Retina (tissue), 1 donor: ENCODE measurements at regions not wholly inside any gene's neighbourhood (a gene's known extent, or its start where the extent isn't known, plus 50 kb on each side); places are given as distances from the start of the nearest gene placed in this dataset.

Experiments
- DNase-seq: peaks from one replicate; pipeline ENCODE4 v3.0.0-alpha.2; 2016

DNA sequence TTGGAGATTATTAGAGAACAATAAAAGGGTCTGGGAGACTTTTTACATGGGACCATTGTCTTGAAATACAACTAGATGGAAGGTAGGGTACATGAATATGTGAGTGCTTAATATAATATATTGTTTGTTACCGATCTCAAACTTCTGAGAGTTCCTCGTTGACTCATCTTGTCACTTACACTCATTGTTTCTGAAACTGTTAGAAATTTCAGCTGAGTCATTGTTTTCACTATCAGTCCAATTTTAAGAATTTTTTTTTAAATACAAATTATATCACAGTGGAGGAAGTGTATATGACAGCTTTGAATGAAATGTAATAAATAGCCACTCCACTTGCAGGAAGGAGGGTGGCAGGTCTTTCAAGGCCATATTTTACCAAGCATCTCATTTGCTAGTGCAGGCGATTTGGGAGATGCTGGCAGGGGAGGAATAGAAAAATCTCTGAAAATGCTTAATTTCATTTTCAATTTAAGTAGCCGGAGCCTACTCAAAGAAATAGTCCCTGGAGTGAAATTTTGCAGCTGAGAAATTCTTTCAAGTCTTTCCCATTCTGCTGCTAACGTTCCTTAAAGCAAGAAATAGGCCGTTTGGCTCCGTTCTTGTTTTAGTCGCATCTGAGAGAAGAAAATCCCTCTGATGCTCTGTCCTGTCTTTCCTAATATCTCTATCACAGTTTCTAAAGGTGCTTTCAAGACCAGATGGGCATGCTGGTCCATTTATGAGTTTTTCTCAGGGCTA, 1404.2 kb upstream of the CELF2 start:
- DNase-seq, result no peak

DNA sequence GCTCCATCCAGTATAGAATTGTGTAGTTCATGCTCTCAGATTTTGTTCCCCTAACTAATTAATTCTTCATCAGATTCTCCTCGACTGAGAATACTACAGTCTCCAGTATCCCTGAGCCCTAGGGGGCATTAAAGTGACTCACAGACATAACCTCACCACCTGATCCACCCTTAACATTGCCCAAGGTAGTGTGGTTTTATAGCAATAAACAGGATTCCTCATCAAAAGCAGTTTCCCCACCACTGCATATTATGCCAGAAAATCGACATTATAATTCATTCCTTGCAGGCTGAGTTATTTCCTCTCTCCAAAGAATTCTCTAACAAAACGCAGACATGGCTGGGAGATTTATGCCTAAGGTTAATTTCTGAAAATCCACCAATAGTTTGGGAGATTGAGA, 1402.5 kb upstream of the CELF2 start:
- no peak for DNase-seq

DNA sequence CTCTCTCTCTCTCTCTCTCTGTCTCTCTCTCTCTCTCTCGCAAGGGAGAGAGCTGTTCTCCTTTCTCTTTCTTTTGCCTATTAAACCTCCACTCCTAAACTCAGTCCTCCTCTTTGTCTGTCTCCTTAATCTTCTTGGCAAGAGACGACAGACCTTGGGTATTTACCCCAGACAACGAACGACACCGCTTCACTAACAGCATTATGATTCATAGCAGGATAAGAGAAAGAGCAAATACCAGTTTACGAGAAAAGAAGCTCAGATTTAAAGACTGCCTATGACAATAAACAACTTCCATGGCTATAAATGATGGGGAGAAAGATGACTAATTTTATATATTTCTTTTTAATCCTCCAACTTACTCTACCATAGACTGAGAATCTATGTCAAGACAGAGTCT, 1396.5 kb upstream of the CELF2 start:
- DNase-seq, result no peak

DNA sequence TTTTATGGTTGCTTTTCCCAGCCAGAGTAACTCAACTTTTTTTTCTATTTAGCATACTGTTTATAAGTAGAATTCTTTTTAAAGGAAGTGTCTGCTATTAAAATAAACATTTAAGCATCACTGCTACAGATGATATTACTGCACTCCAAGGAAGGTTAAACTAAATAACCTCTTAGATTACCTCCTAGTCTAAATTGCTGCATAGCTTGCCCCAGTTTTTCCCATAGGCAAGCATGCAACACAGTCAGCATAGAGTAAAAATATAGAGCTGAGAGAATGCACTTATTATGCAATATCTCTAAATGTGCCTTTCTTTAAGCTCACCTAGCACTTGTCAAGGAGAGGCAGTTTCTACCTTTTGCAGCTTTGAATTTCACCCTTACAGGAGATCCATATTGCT, 1392.4 kb upstream of the CELF2 start:
- DNase-seq, result no peak

DNA sequence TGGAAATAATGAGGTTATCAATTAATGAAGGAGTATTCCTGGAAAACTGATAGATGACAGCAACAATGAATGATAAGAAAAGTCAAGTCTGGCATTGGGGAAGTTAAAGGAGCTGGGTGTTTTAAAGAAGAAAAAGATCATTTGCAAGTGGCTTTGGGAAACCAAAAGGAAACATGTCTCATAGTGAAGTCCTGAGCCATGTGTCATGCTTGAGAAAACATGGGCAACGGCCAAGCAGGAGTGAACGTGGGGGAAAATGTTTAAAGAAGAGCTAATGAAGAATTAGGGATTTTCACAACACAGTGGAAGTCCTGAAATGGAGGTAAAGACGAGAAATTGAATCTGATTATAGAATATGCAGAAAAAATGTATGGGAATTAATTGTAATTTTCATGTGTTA, 1383.2 kb upstream of the CELF2 start:
- no peak for DNase-seq

DNA sequence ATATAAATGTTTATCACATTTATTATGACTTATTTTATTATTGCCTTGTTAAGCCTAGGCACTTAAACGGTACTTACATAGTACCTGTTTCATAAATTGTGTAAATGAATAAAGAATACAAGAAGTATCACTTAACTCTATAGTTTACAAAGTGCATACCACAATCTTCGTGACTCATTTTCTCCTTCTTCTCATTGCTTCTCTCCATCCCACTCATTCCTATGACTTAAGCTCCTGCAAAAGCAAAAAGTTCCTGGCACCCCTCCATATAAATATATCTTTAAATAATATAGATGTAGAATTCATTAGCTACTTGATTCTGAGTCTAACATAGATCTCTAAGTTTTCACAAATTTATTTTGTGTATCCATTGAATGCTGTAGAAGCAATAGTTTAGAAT, 1382.0 kb upstream of the CELF2 start:
- no peak for DNase-seq

DNA sequence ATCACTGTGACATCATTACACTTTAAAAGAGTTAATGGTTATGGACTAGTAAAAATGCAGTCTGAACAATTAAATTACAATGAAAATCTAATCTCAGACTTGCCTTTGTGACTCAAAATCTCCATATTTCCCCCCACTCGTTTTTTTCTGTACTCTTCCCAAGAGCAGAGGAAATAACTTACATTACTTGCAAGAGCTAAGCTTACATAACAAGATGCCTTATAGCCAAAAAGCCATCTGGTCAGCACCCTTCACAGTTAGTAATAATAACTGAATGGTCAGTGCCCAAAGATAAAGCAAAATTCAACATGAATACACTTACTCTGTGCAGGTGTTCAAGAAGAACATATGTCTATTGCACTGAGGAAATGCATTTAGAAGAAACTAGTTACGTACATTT, 1381.5 kb upstream of the CELF2 start:
- DNase-seq, result no peak

DNA sequence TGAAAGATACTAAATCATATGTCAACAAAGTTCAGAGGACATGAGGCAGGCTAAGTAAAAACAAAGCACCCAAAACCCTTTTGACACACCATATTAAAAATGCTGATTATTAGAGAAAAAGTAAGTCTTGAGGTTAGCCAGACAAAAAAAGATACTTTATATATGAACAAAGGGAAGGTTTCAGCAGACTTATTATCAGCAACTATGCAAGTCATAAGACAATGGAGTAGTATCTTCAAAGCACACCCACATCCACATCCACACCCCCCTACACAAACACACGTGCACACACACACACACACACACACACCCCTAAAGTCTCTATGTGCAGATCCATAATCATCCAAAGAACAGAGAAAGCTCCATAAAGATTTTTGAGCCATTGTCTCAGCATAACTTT, 1373.9 kb upstream of the CELF2 start:
- no peak for DNase-seq

DNA sequence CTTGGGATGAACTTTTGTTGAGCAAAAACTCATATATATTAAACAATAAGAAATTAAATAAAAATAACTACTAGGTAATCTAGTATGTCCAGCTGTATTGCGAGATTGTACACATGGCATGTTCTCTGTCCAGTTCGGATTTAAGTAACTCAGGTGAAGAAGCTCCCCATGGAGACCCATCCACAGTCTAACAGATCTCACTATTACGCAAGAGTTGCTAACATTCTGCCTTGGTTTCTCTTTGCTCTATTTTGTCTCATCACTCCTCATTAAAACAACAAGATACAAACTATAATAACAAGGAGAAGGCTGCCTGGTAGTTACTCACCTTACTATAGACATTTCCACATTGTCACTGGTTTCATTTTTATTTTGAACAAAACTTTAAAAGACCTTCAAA, 1372.3 kb upstream of the CELF2 start:
- no peak for DNase-seq

DNA sequence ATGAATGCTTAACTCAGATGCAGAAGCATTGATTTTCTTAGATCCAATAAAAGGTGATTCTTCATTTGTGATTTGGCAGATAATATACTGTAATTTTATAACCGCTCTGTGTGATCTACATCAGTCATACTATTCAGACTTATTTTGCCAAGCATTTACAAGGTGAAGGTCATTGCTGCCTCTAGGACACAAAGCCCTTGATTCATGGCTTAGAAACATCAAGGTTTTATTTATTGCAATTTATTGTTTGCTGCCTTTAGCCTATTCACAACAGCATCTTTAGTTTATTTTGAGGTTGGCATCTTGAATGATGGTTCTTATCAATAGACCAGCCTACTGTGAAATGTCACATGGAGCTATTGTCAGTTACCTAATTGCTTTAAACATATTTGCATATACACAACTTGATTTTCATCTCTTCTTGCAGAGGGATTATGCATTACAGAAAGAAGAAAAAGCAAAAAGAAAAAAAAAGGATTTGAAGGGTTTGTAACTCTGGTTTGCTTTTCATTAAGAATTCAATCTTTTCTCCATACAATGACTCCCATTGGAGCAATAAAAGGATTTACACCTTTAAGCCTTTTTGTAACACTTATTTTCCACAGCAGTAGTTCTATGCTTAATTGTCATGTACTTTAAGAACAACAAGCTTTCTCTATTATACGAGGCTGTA, 1371.6 kb upstream of the CELF2 start:
- DNase-seq, result no peak

DNA sequence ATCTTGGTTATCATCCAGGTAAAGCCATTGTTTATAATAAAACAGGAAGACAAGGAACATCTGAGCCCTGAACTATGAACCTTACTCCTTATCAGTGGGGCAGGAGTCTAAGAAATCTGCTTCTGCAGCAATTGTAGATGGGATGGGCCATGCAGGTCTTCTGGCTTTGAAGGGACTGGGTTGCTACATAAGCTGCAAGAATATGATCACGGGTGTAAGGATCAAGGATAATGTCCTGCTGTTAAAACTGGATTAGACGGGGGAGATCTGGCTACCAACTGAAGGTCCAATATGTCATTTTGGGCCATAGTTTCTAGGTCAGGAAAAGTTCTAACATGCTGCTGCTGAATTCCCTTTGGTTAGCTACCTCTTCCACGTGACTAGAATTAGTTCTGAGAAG, 1363.4 kb upstream of the CELF2 start:
- DNase-seq, result no peak

DNA sequence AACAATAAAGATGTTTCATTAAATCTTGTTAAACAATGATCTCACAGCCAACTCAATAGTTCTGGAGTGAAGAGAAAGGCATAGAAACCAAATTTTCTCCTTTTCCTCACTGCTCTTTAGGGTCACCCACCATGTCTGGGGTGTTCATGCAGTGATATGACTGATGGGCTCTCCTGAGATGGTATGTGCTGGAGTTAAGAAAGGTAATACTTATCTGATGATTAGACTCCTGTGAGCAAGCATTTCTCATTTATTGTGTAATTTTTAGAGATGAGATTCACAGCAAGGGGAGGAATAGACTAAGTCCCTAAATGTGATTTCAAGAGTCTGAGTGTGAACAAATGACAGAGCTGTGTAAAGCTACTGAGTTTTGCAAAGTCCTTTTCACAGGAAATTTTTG, 1361.3 kb upstream of the CELF2 start:
- no peak for DNase-seq

DNA sequence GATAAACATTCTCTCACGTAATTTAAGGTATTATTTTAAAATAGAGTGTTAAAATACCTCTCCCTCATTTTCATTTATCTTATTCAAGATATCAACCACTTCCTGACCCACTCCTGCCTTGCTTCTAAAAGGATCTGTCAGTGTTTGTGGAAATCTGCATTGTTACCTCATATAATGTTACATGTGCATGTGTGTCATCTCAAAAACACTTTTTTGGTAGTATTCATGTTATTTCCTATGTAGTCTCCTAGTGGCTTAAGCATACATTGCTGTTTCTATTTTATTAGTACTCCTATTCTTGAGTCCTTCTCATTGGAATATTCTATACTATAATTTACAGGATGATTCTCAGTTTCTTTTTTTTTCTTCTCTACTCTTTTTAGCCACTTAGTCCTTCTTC, 1360.7 kb upstream of the CELF2 start:
- no peak for DNase-seq

DNA sequence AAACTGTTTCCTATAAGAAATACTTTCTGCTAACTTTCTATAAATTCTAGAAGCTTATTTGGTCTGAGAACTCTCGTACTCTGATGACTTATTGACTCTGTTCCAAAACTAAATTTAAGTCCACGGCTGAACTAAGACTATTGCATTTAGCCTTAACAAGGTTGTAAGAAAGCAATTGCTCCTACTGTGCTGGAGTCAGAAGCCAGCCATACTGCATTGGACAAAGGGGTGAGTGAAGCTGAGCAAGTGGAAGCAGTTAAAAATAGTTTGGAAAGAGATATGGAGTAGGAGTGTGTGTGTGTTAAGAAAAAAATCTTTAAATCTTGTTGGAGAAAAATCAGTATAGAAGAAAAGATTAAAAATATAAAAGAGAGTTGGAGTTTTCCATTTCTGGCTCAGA, 1360.1 kb upstream of the CELF2 start:
- DNase-seq, result no peak

DNA sequence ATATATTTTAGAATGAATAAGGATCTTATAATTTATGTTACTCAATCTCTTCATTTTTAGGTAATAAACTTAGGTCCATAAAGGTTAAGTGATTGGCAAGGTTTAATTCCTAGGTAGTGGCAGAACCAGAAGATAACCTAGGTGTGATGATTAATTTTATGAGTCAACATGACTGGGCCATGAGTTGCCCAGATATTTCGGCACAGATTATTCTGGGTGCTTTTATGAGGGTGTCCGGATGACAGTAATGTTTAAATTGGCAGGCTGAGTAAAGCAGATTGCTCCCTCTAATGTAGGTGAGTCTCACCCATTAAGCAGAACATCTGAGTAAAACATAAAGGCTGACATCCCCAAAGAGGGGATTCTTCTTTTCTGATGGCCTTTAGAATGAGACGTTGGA, 1349.3 kb upstream of the CELF2 start:
- no peak for DNase-seq

DNA sequence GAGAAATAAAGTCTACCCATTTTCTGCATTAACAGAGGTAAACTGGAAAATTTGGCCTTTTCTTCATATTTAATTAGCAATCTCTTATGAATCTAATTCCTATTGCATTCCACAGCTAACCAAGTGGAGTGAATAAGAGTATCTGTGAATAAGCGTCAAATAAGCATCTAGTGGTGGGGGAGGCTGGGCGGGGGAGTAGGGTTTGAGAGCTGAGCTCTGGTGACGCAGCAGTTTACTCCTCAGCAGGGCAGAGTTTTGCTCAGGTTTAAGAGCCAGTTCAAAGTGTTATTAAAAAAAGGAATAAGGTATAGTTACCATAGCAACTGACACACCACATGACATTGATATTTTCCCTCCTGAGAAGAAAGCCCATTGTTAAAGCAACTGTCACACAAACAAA, 1346.8 kb upstream of the CELF2 start:
- no peak for DNase-seq

DNA sequence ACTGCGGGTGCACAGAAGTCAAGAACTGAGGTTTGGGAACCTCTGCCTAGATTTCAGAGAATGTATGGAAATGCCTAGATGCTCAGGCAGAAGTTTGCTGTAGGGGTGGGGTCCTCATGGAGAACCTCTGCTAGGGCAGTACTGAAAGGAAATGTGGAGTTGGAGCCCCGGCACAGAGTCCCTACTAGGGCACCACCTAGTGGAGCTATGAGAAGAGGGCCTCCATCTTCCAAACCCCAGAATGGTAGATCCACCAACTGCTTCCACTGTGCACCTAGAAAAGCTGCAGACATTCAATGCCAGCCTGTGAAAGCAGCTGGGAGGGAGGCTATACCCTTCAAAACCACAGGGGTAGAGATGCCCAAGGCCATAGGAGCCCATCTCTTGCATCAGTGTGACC, 1336.0 kb upstream of the CELF2 start:
- no peak for DNase-seq

DNA sequence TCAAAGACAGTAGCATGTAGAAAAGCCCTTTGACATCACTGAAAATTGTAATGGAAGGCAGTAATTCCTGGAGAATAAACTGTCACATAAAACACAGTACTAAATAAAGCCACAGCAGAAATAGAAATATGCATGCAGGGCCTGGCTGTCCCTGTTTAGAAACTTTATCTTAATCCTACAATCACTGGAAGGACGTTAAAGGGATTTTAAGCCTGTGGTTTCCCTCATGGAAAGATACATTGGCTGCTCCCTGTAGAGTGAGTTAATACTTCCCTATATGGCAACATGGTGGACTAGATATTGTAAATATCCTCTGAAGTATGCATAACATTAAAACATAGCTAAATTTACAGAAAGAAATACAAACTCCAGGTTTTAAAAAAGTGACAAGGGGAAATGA, 1334.9 kb upstream of the CELF2 start:
- DNase-seq, result no peak

DNA sequence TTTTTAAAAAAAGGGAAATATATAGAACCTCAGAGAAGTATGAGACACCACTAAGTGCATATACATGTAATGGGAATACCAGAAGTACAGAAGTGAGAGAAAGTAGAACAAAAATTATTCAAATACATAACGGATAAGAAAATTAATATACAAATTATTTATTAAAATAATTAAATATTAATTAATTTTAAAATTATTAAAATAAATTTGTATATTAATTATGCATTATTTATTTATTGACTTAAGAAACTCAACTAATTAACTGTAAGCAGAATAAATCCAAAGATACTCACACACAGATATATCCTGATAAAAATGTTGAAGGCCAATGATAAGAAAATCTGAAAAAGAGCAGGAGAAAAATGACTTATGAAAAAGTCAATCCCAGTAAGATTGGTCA, 1333.5 kb upstream of the CELF2 start:
- DNase-seq, result no peak

DNA sequence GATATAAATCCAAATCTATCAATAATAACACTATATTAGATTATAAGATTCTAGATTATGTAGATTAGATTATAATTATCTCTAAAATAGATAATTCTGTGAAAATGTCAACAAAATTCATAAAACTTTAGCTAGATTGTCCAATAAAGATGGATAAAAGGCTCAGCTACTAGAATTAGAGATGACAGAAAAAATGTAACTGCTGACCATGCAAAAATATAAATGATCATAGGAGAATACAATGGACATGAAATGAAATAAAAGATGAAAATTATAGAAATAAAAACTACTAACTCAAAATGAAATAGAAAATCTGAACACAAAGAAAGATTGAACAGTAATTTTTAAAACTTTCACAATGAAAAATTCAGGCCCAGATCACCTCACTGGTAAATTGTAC, 1332.1 kb upstream of the CELF2 start:
- no peak for DNase-seq

DNA sequence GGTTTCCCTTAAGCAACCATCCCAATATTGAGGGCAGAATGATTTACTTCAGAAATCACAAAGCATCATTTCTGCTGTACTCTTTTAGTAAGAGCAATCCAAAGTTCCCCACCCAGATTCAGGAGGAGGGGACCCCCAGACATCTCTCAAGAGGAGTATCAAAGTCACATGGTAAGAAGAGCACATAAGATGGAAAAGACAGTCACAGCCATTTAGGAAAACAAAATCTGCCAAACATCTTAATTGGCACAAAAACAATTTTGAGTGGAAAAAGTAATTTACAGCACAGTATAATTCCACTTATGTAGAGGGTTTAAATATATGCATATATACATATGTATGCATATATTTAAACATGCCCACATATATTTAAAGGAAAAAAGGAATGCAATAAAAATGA, 1329.0 kb upstream of the CELF2 start:
- DNase-seq, result no peak

DNA sequence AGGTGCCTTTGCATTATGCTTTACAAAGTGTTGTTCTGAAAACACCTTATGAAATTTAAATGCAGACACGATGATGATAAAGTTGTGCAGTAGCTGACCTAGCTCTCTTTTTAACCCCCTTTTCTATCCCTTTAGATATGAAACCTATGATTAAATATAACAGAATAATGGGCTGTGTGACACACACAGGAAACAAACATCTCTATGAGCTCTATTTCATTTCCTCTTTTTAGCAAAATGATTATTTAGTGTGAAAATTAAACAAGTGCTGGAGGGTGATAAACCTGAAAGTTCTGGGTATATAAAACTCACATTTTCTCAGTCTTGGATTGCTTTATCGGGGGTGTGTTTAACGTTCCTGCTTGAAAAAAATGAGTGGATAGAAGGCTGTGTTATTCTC, 1310.5 kb upstream of the CELF2 start:
- DNase-seq, result no peak

DNA sequence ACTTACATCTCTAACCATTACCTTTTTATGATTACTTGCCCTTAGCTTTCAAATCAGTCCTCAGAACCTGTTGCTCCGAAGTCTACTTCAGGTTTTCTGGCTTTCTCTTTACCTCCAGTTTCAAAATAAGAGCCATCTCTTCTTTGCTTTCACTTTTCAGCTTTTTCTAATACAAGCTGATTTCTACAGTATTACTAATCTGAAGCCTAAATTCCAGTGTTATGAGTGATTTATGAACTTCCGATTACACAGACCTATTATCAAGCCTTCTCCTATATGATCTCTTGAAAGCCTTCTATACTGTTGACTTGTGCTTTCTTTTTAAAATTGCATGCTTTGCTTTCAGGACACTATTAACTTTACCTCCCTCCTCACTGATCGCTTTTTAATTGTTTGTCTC, 1307.8 kb upstream of the CELF2 start:
- DNase-seq, result no peak

DNA sequence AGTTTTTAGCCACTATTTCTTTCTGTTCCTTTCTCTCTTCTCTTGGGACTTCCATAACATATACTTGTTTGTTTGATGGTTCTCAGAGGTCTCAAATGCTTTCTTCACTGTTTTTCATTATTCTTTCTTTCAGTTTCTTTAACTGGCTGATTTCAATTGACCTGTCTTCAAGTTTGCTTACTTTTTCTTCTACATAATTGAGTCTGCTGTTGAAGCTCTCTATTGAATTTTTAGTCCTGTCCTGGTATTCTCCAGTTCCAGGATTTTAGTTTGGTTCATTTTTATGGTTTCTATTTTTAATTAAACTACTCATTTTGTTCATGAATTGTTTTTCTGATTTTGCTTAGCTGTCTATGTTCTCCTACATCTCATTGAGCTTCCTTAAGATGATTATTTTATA, 1305.3 kb upstream of the CELF2 start:
- DNase-seq, result no peak

DNA sequence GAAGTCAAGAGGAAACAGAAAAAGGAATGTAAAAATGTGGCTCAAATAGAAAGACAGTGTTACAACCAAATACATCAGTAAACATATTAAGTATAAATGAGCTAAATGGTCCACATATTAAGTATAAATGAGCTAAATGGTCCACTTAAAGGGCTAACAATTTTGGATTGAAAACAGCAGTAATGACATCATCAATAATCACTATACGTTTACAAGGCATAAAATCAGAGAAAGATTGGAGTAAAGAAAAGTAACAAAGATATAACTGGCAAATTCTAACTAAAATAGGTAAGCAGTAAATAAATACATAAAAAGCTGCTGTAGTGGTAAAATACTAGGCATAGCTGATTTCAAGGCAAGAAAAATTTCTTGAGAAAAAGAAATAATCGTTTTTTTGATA, 1298.4 kb upstream of the CELF2 start:
- DNase-seq, result no peak
